Mucosa of descending colon (tissue), 3 donors: ENCODE measurements at regions not wholly inside any gene's neighbourhood (a gene's known extent, or its start where the extent isn't known, plus 50 kb on each side); places are given as distances from the start of the nearest gene placed in this dataset.

Source experiments
- ATAC-seq: fragments of 200-7000 bp; cut with Tn5 transposase; one replicate; pipeline ENCODE4 v1.9.1; 2020; ENCODE audit warnings: mild to moderate bottlenecking, moderate library complexity
- DNase-seq, 3 donors: peaks; one replicate each; pipeline ENCODE4 v3.0.0-alpha.2; 2020
- H3K36me3 ChIP-seq: fragments of 200-600 bp; one replicate; pipeline ENCODE4 v1.8.0; 2021; ENCODE audit warnings: low read depth, mild to moderate bottlenecking
- H3K4me1 ChIP-seq: fragments of 200-600 bp; one replicate; pipeline ENCODE4 v1.8.0; 2021; ENCODE audit warnings: low read depth, mild to moderate bottlenecking
- H3K4me3 ChIP-seq: fragments of 200-600 bp; one replicate; pipeline ENCODE4 v1.8.0; 2021; ENCODE audit warnings: mild to moderate bottlenecking
- H3K9me3 ChIP-seq: fragments of 200-600 bp; one replicate; pipeline ENCODE4 v1.8.0; 2021; ENCODE audit warnings: mild to moderate bottlenecking
- CTCF ChIP-seq: fragments of 200-600 bp; IDR thresholded peaks from one replicate; pipeline ENCODE4 v1.8.0; 2022; ENCODE audit warnings: antibody characterized with exemption, mild to moderate bottlenecking
- intact Hi-C, 2 donors: fragments of 100-400 bp; cut with DNase I in 1 of 2; cut with micrococcal nuclease in 1 of 2; formaldehyde crosslinking; loops; one replicate each; pipeline versions ENCODE4 v1.11.0 to v1.11.1; 2022; cut with DNase I, micrococcal nuclease
- donor health status: DM: no; HTN: no; CAD: no; lungs with moderate emphysema.
- donor health status: DM: no; HTN: no; CAD: no.
- donor health status: DM: no; HTN: yes; CAD: no.

DNA sequence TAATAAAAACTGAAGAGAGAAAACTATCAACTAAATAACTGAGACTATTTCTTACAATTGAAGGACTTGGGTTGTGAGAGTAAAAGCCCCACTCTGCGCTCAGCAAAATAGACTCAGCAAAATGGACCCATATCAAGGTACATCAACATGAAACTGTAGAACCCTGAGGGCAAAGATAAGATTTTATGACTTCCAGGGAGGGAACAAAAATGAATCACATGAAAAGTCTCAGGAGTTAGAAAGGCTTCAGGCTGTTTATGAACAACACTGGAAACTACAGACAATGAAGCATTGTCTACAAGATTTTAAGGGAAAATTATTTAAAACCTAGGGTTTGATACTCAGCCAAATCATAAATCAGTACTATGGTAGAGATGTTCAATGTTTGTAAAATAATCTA is 434.3 kb downstream of the PTPRC start:
- ATAC-seq (peak; percentile 38), DNase-seq (no peak)
- Histone ChIP-seq H3K9me3 (no peaks in the 10 kb centered on the region), H3K4me1 (no peaks in the 10 kb centered on the region), H3K4me3 (no peak overlapping the region), H3K36me3 (no peaks in the 10 kb centered on the region)
- intact Hi-C loops: no loop called here
- no peak for TF ChIP-seq CTCF

DNA sequence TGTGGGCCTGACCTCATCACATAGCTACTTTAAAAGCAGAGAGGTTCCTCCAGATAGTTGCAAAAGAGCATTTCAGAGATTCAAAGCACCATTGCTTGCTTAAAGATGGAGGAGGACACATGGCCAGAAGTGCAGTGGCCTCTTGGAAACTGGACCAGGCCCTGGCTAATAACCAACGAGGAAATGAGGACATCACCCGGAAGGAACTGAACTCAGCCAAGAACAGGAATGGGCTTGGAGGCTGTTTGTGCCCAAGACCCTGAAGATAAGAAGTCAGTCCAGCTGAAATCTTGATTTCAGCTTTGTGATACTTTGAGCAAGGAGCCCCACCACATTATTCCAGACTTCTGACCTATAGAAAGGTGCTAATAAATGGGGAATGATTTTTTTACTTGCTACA is 437.0 kb downstream of the PTPRC start:
- ATAC-seq (no peak), DNase-seq (no peak)
- TF ChIP-seq CTCF: no peak
- no peaks in the 10 kb centered on the region for H3K4me1 ChIP-seq
- H3K4me3 ChIP-seq: no peak overlapping the region
- H3K36me3 ChIP-seq: no peaks in the 10 kb centered on the region
- intact Hi-C loops: no loop called here
- H3K9me3 ChIP-seq: no peaks in the 10 kb centered on the region

- Histone ChIP-seq H3K4me1 (no peaks in the 10 kb centered on the region), H3K9me3 (no peaks in the 10 kb centered on the region), H3K36me3 (no peaks in the 10 kb centered on the region), H3K4me3 (no peak overlapping the region)
- no peak for TF ChIP-seq CTCF
- intact Hi-C loops: no loop called here
- no peak for DNase-seq
- ATAC-seq: no peak
These were observed 441.2 kb downstream of the PTPRC start for GRCh38 chr1:199079994-199080393.

GRCh38 chr1:199081739-199082138 is 442.9 kb downstream of the PTPRC start:
- Histone ChIP-seq H3K36me3 (no peaks in the 10 kb centered on the region), H3K4me1 (no peaks in the 10 kb centered on the region), H3K9me3 (no peaks in the 10 kb centered on the region), H3K4me3 (no peak overlapping the region)
- intact Hi-C loops: no loop called here
- DNase-seq (no peak), ATAC-seq (no peak)
- TF ChIP-seq CTCF: no peak

DNA sequence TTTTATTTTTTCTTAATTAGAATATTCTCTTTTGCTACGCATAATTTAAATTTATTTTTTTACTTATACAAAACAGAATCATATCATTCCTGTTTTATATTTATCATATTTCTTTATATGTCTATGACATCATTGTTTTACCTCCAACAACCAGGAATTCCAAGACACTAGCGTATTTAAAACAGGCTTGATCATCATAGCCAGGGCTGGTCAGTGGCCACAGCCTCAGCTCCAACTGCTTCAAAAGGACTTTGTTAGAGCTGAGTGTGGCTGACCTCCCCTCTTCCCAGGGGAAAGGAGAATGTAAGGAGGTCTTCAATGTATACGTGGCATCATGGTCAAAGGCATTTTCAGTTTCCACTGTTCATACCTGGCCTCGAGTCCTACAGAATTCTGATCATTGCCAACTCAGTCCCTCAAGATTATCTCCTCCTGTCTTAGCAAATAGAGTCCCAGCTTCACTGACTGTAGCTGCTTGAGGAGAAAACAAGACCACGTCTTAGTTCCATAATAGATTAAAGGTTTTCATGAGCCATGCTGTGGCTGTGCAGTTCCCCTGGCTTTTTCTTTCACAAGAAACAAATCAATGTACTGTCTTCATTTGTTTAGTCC is 444.0 kb downstream of the PTPRC start:
- intact Hi-C loops: no loop called here
- no peak for TF ChIP-seq CTCF
- no peaks in the 10 kb centered on the region for H3K36me3 ChIP-seq
- DNase-seq (no peak), ATAC-seq (no peak)
- H3K4me3 ChIP-seq: no peak overlapping the region
- no peaks in the 10 kb centered on the region for H3K4me1 ChIP-seq
- no peaks in the 10 kb centered on the region for H3K9me3 ChIP-seq

DNA sequence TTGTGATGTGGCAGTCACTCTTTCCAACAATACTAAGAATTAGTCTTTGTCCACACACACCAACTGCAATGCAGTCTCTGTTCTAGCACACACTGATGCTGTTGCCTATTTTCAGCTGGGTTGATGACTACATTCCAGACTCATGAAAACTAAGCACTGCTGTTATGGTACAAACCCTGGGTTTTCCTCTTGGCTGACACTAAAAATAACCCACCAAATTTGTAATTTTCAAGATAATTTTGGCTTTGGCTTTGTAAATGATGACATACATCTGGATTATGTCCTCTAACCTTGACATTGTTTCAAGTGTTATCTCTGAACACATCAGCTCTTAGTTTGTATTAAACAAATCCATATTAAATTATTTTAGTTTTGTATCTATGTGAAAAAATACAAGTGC is 444.8 kb downstream of the PTPRC start:
- intact Hi-C loops: no loop called here
- no peak overlapping the region for H3K4me3 ChIP-seq
- ATAC-seq: no peak
- H3K4me1 ChIP-seq: no peaks in the 10 kb centered on the region
- DNase-seq: no peak
- no peak for TF ChIP-seq CTCF
- H3K9me3 ChIP-seq: no peaks in the 10 kb centered on the region
- no peaks in the 10 kb centered on the region for H3K36me3 ChIP-seq
